Activated CD4-positive, alpha-beta T cell treated with anti-CD3 and anti-CD28 coated beads, Interleukin-2, amount 50 U/mL, for 4 hours (primary cell): ENCODE measurements at regions not wholly inside any gene's neighbourhood (a gene's known extent, or its start where the extent isn't known, plus 50 kb on each side); places are given as distances from the start of the nearest gene placed in this dataset.

Source experiments
- DNase-seq, 2 experiments: peaks; one replicate each; pipeline ENCODE4 v3.0.0-alpha.2; 2020

- DNase-seq: no peak
Measured at GRCh38 chr9:129410226-129410625, 210.7 kb downstream of the C9orf50 start.

GRCh38 chr9:129408535-129409215 lies 212.2 kb downstream of the C9orf50 start:
- DNase-seq: no peak

- no peak for DNase-seq
Measured at GRCh38 chr9:129407905-129408452, 212.9 kb downstream of the C9orf50 start.

GRCh38 chr9:129406278-129407225 lies 214.3 kb downstream of the C9orf50 start:
- no peak for DNase-seq

GRCh38 chr9:129405827-129406213 lies 215.1 kb downstream of the C9orf50 start:
- no peak for DNase-seq

GRCh38 chr9:129405089-129405826 lies 215.6 kb downstream of the C9orf50 start:
- no peak for DNase-seq

- DNase-seq: no peak
Measured at GRCh38 chr9:129404621-129405020, 216.3 kb downstream of the C9orf50 start.

GRCh38 chr9:129403779-129404620 lies 216.9 kb downstream of the C9orf50 start:
- no peak for DNase-seq

GRCh38 chr9:129402931-129403778 lies 217.7 kb downstream of the C9orf50 start:
- DNase-seq: no peak

GRCh38 chr9:129402371-129402739 lies 218.5 kb downstream of the C9orf50 start:
- DNase-seq: no peak

GRCh38 chr9:129401623-129402370 lies 219.1 kb downstream of the C9orf50 start:
- DNase-seq: no peak

- DNase-seq: no peak
Measured at GRCh38 chr9:129400971-129401622, 219.8 kb downstream of the C9orf50 start.

GRCh38 chr9:129400001-129400970 lies 220.6 kb downstream of the C9orf50 start:
- DNase-seq: no peak

- no peak for DNase-seq
Measured at GRCh38 chr9:129399634-129399990, 221.3 kb downstream of the C9orf50 start.

- no peak for DNase-seq
Measured at GRCh38 chr9:129398961-129399633, 221.0 kb upstream of the IER5L start.

- DNase-seq: no peak
Measured at GRCh38 chr9:129398101-129398960, 220.3 kb upstream of the IER5L start.

GRCh38 chr9:129397335-129397734 lies 219.3 kb upstream of the IER5L start:
- no peak for DNase-seq
